HG03159 (cell line): ENCODE measurements at regions not wholly inside any gene's neighbourhood (a gene's known extent, or its start where the extent isn't known, plus 50 kb on each side); places are given as distances from the start of the nearest gene placed in this dataset.

Experiments used
- ATAC-seq: cut with Tn5 transposase; IDR thresholded peaks from one replicate; pipeline ENCODE4 v1.9.1; 2021; ENCODE audit warnings: mild to moderate bottlenecking, moderate library complexity; ENCODE audit not compliant: unreplicated experiment

DNA sequence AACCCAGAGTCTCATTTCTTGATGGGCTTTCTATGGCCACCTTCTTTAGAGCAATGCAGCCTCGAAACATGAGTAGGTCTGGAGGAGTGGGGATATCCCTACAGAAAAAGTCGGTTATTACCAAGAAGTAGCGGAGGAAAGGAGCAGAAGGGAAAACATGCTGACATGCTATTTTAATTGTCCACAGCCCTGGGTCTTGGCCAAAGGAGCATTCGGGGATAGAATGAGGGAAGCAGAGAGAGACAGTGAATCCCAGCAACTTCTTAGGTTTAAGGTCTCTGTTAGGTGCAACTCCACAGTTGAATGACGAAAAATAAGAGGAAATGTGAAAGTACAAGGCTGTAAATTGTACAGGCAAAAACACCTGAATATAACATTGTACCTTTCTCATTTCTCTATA, 506.7 kb upstream of the CDH18 start:
- ATAC-seq: no peak

DNA sequence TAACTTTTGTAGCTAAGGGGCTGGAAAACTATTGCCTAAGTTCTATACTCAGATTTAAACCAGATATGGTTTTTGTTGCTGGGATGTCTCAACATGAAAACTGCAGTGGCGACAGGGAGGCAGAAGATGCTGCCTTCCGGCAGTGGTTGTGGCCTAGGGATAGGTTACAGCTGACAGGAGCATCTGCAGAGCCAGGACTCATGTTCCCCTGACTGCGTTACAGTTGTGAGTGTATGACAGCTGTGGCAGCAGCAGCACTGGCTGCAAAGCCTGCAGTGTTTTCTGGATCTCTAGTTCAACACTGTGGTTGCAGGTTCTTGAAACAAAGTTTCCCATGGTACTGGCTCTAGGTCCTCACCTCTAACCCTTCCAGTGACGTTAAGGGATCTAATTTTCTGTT, 498.8 kb upstream of the CDH18 start:
- ATAC-seq: no peak

DNA sequence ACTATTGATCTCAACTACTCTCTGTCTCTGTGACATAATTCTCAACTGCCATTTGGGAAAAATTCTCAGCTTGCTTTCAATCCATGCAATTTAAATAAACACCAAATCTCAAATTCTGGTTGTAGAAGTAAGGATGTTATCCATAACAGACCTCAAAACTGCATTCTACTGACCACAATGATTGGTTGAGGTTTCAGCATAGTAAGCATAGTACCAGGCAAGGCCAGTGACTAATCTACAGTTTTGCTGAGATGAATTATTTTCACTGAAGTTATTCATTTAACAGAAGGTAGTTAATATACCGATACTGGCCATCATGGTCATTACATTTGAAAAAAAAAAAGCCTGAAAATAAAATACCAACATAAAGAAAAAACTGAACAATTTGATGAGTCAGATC, 488.0 kb upstream of the CDH18 start:
- no peak for ATAC-seq

GRCh38 chr5:20470997-20471396, 483.0 kb upstream of the CDH18 start:
- no peak for ATAC-seq

DNA sequence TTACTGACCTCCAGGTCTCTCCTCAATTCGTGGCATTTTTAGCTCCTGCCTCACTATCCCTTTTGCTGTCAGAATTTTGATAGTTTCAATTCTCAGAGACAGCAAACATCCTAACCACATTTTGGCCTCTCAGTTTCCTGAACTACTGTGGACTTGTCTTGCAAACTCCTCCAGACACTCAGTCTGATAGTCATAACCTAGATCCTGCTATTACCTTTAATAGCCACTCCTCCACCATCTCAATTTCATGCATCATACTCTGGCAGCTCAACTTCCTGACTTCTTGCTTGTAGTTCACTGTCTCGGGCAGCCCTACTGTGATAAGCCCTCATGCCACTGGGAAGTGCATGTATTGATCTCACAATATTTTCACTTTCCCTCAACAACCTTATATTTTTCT, 481.8 kb upstream of the CDH18 start:
- ATAC-seq: no peak

GRCh38 chr5:20469390-20469789, 481.4 kb upstream of the CDH18 start:
- no peak for ATAC-seq

GRCh38 chr5:20466512-20466911, 478.5 kb upstream of the CDH18 start:
- ATAC-seq: no peak

DNA sequence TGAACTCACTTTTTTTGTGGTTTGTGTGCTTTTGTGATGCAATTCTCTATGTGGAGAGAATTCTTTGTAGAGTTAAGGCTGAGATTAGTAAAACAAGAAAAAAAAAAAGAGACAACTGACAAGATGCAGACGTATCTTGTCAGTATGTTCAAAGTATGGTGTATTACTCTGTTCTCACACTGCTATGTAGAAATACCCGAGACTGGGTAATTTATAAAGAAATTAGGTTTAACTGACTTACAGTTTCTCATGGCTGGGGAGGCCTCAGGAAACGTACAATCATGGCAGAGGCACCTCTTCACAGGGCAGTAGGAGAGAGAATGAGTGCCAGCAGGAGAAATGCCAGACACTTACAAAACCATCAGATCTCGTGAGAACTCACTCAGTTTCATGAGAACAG, 475.2 kb upstream of the CDH18 start:
- no peak for ATAC-seq

DNA sequence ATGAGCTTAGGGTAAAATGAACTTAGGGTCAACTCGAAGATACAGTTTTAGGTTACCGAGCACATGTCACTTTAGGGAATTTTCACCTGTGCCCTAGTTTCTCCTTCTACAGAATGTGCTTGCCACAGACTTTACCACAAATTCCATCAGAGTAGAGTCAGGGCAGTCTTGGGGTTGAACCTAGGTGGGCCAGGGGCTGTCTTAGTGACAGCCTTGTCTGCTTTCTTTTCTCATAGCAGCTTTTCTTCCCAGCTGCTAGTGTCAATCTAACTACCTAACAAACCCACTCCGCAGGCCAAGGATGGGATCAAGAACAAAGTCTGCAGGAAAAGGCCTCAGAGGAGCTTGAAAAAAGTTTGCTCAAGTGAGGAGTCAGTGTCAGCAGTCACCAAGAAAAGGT, 458.1 kb upstream of the CDH18 start:
- no peak for ATAC-seq

DNA sequence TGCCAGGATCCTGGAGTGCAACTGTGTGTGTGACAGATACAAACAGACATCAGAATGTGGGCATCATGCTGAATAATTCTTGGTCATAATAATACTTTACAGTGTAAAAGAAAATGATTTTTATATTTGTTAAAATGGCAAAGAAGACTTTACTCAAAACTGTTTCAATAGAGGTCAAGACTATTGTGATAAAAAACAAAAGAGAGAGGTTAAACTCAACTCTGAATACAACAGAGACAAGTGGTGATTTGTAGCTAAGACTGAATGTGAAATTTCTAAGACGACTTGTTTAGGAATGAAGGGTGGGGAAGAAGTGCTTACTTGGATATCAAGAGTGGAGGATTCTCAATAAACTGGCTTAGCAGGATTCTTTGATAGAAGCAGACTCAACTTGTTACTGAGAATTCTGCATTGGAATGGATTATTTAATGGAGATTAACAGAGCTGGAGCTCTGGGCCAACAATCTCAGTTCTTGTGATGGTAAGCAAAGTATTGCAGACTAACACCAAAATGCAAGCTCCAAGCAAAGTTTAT, 457.4 kb upstream of the CDH18 start:
- no peak for ATAC-seq

DNA sequence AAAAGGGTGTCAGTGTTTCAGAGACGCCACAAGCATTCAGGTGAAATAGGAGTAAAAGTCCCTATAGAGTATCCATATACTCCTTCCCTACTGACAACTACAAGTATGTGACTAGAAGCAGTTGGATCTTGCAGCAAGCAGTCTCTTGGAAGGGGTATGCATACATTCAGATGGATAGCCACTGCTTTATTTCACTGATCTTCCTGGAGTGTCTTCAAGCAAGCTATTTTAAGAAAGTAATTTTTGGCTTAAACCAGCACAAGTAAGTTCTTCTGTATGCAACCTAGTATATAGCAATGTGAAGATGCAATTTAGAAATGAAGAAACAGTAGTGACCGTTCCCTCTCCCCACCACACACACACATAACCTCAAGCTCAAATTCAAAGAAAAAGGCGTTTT, 446.8 kb upstream of the CDH18 start:
- ATAC-seq: no peak

DNA sequence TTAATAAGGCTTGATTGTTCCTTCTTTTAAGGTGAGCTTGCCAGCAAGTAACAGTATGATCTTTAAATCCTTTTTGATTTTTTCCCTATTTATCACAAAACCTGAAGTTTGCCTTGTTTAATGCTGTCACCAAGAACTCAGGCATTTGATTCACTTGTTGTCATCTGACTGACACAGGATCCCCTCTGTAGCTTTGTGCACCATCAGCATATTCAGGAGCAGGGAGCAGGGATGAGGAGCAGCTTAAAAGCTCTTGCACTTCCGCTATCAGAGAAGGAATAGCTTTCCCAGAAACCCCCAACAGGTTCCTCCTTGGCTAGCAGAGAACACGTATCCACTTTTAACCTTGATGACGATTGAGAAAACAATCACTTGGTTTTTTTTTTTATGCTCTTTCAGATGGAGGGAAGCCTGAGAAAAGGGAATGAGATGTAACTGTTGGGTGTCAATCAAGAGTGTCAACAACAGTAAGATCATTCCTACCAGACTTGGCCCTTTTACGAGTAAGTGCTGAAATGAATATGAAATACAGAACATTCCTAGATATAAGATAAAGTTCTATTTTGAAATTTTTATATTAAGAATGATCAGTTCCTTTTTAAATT, 433.1 kb upstream of the CDH18 start:
- no peak for ATAC-seq
